ENCODE measurements at regions not wholly inside any gene's neighbourhood (a gene's known extent, or its start where the extent isn't known, plus 50 kb on each side); places are given as distances from the start of the nearest gene placed in this dataset.

- TF ChIP-seq, protein P1, sequence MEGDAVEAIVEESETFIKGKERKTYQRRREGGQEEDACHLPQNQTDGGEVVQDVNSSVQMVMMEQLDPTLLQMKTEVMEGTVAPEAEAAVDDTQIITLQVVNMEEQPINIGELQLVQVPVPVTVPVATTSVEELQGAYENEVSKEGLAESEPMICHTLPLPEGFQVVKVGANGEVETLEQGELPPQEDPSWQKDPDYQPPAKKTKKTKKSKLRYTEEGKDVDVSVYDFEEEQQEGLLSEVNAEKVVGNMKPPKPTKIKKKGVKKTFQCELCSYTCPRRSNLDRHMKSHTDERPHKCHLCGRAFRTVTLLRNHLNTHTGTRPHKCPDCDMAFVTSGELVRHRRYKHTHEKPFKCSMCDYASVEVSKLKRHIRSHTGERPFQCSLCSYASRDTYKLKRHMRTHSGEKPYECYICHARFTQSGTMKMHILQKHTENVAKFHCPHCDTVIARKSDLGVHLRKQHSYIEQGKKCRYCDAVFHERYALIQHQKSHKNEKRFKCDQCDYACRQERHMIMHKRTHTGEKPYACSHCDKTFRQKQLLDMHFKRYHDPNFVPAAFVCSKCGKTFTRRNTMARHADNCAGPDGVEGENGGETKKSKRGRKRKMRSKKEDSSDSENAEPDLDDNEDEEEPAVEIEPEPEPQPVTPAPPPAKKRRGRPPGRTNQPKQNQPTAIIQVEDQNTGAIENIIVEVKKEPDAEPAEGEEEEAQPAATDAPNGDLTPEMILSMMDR (IDR thresholded peaks at IDR 0.05; ENCODE audit: low read depth, low read length): no peak
- no peak for TF ChIP-seq POLR2A (IDR thresholded peaks at IDR 0.05; ENCODE audit: extremely low read depth, insufficient read length)
- no peak for TF ChIP-seq MYC (IDR thresholded peaks at IDR 0.05; ENCODE audit: low read depth, low read length)
These were observed 83.3 kb upstream of the ANKRD55 start for GRCh38 chr5:56316299-56316994.
